ENCODE measurements at regions not wholly inside any gene's neighbourhood (a gene's known extent, or its start where the extent isn't known, plus 50 kb on each side); places are given as distances from the start of the nearest gene placed in this dataset.
"Not testable (repeated sequence)": the region's sequence is repeated elsewhere in the genome, so short reads cannot be mapped to it uniquely, and the experiment has no call there.

DNA sequence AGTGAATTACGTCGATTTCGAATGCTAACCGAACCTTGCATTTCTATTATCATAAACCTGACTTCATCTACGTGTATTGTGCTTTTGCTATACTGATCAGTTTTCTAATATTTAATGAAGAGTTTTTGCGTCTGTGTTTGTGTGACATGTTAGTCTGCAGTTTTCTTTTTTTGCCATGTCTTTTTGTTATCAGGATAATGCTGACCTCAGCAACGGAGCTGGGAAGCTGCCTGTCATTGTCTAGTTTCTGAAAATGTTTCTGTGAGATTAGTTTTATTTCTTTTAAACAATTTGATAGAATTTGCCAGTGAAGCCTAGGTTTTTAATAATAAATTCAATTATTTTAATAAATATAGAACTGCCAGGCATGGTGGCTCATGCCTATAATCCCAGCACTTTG lies 139.3 kb downstream of the LAT start:
- not testable (repeated sequence) for FAIRE-seq

DNA sequence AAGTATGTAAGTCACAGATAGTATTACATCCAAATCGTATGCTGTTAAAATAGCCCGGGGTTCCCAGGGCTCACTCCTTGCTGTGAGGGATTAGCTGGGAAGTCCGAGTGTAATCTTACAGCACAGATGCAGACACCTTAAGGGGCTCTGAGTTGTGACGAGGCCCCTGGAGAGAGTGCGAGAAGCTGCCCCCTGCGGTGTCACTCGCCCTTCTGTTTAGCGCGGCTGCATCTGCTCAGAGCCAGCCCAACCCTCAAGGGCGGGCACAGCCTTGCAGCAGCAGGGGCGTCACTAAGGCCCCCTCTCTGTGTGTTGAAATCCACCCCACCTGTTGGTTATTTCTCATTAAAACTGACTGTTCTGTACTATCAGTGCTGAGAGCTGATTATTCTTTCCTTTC lies 135.8 kb downstream of the LAT start:
- FAIRE-seq: not testable (repeated sequence)

DNA sequence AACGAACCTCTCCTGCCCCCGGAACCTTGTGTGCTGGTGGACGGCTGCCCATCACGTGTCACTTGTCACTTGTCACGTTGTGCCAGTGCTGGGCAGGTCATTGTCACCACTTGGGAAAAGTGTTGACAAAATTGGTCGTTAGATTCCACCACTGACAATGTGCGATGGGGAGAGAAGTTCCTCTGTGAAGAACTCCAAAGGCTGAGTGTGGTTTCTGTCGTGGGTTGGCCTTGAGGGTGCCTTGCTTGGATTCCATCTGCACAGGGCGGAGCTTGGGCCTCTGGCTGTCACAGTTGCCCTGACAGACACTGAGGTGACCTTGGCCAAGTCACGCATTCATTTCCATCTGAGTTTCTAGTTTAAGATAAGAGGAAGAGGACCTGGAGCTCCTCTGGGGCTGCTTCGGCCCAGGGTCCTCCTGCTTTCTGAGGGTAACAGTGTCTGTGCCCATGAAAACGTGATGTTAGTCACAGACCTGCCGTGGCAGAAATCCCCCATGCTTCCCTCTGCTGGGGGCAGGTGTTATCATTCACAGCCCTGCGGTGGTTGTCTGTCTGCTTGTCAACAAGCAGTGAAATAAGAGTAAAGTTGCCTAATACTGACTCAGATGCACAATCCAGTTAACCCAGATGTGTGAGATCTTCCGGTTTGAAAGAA lies 133.6 kb downstream of the LAT start:
- FAIRE-seq: not testable (repeated sequence)

DNA sequence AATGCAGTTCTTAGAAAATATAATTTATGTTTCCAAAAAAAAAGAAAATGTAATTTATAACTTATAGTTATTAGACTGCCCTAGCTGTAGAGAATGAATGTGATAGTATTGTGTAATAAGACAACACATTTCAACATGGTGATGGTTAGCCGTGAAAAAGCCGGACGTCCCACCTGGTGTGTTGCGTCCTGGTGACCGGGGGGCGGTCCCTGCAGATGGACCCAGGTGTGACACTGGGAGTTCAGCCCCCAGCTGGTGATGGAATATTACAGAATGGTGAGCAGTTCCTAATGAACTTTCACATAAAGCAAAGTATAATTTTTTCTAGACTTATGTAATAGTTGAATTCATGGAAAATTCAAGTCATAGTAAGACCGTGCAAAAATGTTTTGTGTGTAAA lies 132.8 kb downstream of the LAT start:
- FAIRE-seq: no peak

DNA sequence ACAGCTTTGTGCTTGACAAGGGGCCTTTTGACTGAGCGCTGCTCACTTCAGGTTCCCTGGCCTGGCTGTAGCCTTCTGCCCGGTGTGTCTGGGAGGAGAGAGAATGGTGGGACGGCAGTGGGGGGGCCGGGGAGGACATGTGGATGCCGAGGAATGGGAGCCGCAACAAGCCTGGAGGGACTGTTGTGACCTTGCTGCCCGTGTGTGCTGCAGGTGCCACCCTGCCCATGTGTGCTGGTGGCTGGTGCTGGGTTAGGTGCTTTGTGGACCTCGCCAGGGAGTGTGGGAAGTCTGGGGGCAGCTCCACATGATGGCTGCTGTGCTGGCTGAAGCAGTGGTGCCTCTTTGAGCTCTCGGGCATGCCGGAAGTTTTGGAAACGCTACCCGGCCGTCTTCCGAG lies 132.1 kb downstream of the LAT start:
- no peak for FAIRE-seq

DNA sequence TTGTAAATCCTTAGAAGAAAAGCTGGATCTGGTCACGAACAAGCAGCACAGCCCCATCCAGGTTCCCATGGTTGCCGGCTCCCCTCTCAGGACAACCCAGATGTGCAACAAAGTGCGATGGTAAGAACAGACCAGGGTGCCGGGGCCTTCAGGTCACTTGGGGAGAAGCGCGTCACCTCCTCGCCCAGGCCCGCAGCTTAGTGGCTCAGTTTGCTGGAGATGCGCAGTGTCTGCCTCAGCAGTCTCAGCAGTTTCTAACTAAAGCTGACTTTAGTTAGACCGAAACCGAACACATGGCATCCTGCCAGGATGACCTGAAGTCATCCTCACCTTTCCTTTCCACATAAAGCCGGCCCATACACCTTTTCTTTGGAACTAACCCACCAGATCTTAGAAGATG lies 131.4 kb downstream of the LAT start:
- not testable (repeated sequence) for FAIRE-seq

DNA sequence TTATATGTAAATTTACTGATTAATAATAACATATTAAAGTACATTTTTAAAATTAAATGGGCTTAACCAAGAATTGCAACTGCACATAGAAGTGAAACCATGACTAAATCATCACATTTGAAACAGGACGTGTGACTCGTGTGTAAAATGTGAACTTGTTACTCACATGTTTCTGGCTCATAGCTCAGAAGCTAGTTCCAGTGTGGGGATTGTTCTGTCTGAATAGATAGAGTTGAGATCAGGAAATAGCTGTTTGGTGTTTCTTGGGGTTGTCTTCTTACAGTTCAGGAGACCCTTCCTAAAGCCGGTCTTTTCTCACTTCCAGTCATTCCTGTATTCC lies 130.9 kb downstream of the LAT start:
- FAIRE-seq: not testable (repeated sequence)

DNA sequence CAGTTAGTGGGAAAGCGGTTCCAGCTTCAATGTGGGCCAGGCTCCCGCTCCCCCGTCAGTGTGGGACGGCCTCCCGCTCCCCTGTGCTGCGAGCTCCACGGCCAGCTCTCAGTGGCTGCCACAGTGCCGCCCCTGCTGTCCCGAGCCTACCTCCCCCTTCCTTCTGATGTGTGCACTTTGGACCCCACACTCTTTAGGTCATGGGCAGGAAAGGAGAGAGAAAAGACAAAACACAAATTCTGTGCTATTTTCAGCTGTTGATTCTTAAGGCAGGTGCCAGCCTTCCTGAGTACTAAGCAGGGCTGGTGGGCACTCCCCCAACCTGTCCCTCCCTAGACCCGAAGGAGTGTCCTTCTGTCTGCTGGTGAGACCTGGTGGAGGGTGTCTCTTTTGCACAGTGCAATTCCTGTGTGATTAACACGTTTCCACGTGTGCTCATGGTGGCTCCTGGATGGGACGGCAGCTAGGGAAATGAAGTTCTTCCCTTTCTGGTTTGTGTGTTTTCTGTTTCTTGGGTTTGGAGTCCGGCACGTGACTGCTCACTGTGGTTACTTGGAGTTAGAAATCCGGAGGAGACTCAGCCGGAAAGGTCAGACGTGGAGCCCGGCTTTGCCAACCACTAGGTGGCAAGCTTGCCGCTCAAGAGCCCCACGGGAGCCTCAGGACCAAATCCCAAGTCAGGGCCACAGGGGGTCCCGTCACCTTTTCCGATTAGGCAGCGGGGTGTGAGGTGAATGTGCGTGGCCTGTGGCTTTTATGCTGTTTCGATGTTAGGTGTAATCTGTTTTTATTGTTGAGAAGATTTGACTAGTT lies 130.3 kb downstream of the LAT start:
- FAIRE-seq: not testable (repeated sequence)

DNA sequence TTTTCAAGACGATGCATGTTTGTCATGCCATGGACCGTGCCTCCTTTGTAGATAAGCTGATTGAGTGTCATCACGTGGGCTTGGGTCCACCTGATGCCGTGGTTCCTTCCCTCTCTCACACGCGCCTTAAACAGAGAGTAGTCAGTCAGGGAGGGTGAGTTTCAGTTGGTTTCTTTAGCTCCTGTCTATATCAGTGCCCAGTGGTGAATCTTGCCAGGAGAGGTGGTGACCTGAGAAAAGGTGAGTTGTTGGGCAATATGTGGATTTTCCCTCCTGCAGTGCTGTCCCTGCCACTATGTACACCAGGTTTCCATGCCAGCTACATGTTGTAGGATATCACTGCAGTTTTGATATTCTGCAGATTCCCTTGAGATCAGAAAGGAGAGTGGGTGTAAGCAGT lies 129.7 kb downstream of the LAT start:
- no peak for FAIRE-seq

DNA sequence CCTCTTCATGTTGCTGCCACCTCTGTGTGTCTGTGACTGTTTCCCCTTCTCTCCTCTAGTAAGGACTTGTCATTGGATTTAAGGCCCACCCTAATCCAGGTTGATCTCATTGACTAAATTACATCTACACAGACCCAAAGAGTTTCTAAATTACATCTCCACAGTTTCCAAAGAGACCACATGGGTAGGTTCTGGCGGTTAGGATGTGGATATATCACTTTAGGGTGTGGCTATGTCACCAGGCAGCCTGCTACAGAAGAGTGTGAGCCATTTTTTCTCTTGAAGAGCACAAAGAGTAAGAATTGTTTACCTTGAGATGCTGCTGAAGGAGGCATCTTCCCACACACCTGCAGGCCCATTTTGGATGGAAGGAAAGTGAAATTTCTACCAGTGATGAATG lies 128.6 kb downstream of the LAT start:
- not testable (repeated sequence) for FAIRE-seq

DNA sequence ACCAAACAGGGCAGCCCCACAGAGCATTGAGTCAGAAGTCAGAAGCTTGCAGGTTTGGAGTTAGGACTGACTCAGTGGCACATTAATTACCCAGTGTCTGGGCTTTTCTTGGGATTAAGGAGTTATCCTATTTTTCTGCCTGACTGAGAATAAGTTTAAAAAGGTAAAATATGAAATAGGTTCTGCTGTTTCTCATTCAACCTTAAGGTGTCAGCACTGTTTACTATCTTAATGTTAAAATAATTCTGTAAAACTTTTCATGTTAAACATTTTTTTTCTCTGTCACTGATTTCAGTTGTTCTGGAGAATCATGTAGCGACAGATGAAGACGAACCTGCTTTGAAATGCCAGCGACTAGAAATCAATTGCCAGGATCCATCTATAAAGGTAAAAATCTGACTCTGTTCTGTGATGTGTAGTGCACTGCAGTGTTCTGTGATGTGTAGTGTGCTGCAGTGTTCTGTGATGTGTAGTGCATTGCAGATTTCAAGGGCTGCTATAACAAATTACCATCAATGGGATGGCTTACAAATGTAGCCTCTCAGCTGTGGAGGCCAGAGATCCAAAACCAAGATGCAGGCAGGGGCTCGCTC lies 128.0 kb downstream of the LAT start:
- FAIRE-seq: no peak

DNA sequence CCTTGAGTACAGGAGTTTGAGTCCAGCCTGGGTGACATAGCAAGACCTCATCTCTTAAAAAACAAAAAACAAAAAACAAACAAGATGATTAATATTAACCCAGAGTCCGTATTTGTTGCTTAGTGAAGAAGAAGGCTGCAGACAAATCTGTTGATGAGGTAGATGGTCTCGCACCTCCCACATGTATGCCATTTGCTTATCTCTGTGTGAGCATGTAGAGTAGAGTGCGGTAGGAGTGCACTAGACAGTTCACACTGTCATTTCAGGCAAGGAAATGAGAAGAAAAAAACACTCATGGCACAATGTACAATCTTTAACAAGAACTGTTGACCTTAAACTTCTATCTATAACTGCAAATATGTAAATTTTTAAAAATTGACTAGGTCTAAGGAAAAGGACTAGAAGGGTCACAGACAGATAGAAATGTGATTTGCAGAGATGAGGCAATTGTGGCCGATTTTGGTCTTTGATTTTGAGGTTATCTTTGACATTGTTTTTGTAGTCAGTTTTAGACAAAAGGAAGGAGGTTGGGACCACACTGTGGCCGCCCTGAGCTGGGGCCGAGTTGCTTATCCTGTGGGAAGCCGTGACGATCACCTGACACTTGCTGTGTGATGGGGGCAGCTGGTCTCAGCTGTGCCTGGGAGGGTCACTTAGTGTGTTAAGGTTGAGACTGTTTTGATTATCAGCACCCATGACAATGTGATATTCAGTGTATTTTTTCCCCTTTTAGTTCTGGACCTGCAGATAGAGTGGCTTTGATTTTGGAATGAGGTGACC lies 127.2 kb downstream of the LAT start:
- FAIRE-seq: not testable (repeated sequence)

DNA sequence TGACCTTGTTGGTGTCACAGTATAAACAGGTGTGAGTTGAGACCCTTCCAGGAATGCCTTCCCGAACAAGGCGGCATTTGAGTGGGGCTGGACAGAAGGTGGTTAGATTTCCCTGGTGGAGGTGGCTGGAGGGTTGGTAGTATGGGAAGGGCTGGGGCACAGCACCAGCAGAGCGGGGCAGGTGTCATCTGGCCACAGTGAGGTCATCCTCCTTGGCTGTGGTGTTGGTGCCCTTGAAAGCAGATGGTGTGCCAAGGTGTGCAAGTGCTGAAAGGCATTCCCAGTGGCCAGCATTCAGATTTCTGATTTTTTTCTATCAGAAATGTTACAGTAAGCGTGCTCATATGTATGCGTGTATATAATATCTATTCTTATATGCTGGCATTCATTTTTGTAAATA lies 126.6 kb downstream of the LAT start:
- no peak for FAIRE-seq

DNA sequence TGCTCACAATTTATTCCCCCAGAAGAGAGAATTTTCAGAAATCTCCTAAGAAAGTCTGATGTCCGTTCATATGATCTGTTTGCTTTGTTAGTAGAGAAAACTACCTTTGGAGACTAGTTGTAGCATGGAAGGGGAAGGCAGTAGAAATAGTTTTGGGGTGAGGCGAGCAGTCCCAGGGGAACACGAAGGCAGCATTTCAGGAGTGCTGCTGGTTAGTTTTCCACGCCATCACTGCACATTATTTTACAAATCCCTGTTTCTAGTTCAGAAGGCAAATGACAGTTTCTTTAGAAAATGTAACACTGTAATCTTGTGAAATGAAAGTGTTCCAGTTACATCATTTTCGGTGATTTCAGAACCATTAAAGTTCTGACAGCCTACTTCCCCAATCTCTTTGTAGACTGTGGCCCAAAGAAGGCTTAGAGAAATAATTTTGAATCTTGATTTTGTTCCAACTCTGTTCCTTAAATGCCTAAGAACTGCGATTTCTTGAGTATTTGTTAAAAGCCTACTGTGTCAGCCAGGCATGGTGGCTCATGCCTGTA lies 123.8 kb downstream of the LAT start:
- FAIRE-seq: not testable (repeated sequence)

DNA sequence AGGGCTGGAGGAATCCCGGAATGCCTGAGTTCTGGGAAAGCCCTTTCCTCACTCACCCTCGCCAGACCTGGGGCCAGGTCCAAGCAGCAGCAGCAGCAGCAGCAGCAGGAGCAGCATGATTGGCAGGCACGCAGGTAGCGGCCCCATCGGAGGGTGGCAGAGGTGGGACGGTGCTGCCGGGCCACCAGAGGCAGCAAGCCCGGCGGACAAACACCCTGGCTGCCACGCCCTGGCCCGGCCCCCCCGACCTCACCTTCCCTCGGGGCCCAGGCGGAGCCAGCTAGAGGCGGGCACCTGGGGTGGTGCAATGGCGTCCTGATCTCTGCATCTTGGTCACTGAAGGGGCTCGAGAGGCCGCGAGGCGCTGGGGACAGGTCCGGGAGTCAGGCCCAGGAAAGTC lies 122.4 kb downstream of the LAT start:
- FAIRE-seq: no peak

DNA sequence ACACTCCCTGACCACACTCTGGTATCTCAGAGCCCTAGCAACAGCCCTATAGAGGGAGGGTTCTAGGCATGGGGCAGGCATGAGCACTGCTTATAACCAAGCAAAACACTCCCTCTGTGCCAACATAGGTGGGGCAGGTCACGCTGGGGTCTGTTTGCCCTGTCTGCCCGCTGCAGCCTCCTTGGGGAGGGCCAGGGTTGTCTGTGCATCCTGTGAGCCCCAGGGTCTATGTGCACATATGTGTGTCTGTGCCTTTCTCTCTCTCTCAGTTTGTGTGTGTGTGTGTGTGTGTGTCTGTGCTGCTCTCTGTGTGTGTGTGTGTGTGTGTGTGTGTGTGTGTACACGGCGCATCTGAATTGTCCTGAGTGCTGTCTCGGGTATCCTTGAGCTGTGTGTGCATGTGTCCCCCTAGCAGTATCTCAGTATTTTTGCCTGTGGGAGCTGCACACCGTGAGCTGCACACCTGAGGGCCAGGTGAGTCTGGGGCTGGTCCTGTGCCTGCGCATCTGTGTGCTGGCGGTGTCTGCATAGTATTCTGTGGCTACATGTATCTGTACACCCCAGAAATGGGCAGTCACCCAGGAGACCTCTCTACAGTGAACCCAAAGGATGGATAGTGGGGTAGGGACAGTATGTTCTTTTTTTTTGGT lies 121.5 kb downstream of the LAT start:
- FAIRE-seq: not testable (repeated sequence)

DNA sequence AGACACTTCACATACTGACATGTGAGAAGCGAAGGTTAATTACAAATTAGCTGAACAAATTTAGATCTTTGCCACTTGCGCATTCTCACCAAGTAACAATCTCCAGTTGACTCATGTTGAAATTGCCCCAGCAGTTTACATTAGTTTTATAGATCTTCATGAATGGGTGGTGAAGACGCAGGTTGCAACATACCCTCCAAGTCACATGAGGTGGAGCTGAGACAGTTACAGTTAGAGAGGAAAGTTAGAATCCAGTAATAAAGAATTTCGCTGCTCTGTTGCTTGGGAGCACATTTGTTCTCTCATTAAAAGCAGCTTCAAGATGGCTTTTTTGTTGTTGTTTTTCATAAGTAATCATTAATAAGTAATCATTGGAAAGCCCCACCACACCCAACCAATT lies 119.7 kb downstream of the LAT start:
- not testable (repeated sequence) for FAIRE-seq

DNA sequence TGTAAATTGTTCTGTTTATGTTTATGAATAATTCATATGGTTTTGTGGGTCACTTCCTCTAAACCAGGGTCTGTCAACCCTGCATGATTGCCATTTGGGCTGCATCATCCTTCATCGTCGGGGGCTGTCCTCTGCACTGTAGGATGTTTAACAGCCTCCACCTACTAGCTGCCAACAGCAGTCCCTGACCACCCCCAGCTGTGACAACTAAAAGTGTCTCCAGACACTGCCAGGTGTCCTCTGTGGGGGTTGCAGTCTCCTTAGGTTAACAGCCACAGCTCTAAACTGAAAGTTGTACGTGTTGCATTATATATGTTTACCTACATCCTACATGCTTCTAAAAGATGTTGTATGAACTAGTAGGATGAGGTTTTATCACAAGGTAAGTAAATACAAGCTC lies 113.1 kb downstream of the LAT start:
- FAIRE-seq: not testable (repeated sequence)

DNA sequence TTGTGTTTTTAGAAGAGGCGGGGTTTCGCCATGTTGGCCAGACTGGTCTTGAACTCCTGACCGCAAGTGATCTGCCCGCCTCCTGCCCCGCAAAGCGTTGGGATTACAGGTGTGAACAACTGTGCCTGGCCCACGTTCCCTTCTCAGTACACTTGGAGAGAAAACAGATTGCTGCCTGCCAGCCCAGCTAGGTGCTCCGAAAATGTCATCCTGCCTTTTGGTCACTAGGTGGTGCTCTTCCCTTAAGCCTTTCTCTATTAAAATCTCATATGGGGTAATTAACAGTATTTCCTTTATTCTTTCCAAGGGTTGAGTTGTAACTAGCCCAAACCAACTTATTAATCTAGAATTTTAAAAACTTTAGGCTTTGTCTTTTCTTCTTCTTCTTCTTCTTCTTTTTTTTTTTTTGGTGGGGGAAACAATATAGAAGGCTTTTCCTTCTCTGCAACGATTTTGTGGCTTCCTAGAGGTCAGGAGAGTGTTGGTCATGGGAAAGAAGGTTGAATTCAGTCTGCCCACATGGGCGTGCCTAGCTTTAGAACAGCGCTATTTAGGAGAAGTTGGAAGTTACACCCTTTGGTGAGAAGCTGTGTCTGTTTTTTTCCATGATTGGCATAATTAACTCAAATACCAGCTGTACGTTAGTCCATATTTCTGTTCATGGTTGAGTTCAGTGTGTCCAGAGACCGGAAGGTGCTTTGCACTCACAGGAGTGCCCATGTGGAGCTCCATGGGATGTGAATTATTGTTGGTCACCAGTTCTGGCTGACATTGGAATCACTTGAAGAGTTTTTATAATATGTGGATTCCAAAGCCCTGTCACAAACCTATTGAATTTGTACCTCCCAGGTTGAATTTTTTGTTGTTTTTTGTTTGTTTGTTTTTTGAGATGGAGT lies 110.1 kb downstream of the LAT start:
- not testable (repeated sequence) for FAIRE-seq

DNA sequence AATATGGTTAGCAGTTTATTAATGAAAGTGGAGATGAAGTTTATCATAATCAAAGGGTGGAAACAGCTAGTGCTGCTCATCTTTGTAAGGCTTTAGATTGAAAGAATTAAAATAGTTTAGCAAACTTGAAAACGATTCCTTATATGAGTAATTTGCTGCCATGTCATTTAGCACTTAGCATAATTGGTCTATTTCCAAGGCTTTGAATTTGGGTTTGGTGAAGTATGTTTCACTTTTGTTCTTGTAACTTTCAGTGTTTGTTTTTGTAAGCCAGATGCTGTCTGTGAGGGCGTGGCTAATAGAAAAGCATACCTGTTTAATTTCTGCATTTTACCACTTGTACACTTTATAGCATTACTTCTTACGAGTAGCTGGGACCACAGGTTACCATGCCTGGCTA lies 109.5 kb downstream of the LAT start:
- FAIRE-seq: not testable (repeated sequence)

DNA sequence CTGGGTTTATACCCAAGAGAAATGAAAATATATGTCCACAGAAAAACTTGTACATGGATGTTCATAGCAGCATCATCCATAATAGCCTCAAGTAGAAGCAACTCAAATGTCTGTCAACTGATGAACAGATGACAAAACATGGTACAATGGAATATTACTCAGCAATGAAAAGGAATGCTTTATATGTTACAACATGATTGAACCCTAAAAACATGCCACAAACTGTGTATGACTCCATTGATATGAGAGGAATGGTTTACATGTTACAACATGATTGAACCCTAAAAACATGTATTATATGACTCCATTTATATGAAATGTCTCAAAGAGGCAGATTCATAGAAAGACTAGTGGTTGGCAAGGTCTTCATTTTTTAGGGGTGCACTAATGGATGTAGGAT lies 104.8 kb downstream of the LAT start:
- FAIRE-seq: not testable (repeated sequence)

Data from islet of Langerhans (tissue), 1 donor.